GM19455 (cell line): ENCODE measurements at regions not wholly inside any gene's neighbourhood (a gene's known extent, or its start where the extent isn't known, plus 50 kb on each side); places are given as distances from the start of the nearest gene placed in this dataset.

Source experiments
- ATAC-seq: cut with Tn5 transposase; IDR thresholded peaks from one replicate; pipeline ENCODE4 v1.9.1; 2021; ENCODE audit not compliant: unreplicated experiment

- ATAC-seq, result no peak
Measured at GRCh38 chr10:83562381-83562780, 576.9 kb upstream of the GHITM start.

- ATAC-seq, result no peak
Measured at GRCh38 chr10:83564889-83565588, 574.3 kb upstream of the GHITM start.

GRCh38 chr10:83572036-83572435 lies 567.3 kb upstream of the GHITM start:
- no peak for ATAC-seq

GRCh38 chr10:83574770-83575169 lies 564.5 kb upstream of the GHITM start:
- no peak for ATAC-seq

GRCh38 chr10:83577421-83577820 lies 561.9 kb upstream of the GHITM start:
- ATAC-seq, result no peak

GRCh38 chr10:83580373-83581012 lies 558.8 kb upstream of the GHITM start:
- ATAC-seq, result no peak

- no peak for ATAC-seq
Measured at GRCh38 chr10:83582407-83583095, 556.8 kb upstream of the GHITM start.

GRCh38 chr10:83585686-83586085 lies 553.6 kb upstream of the GHITM start:
- ATAC-seq, result no peak

- ATAC-seq, result no peak
Measured at GRCh38 chr10:83592337-83592935, 546.9 kb upstream of the GHITM start.

GRCh38 chr10:83603708-83604107 lies 535.6 kb upstream of the GHITM start:
- ATAC-seq, result peak; percentile 99

- ATAC-seq, result no peak
Measured at GRCh38 chr10:83605783-83606630, 533.3 kb upstream of the GHITM start.

GRCh38 chr10:83607959-83608745 lies 531.2 kb upstream of the GHITM start:
- ATAC-seq, result no peak

- no peak for ATAC-seq
Measured at GRCh38 chr10:83612050-83612449, 527.3 kb upstream of the GHITM start.

GRCh38 chr10:83612746-83613145 lies 526.6 kb upstream of the GHITM start:
- no peak for ATAC-seq

GRCh38 chr10:83617172-83617571 lies 522.1 kb upstream of the GHITM start:
- ATAC-seq, result no peak

GRCh38 chr10:83617692-83618545 lies 521.4 kb upstream of the GHITM start:
- ATAC-seq, result no peak

GRCh38 chr10:83625831-83626360 lies 513.4 kb upstream of the GHITM start:
- no peak for ATAC-seq

- no peak for ATAC-seq
Measured at GRCh38 chr10:83632701-83633100, 506.6 kb upstream of the GHITM start.

GRCh38 chr10:83633547-83633946 lies 505.8 kb upstream of the GHITM start:
- no peak for ATAC-seq
